Karpas-422 (cell line): ENCODE measurements at regions not wholly inside any gene's neighbourhood (a gene's known extent, or its start where the extent isn't known, plus 50 kb on each side); places are given as distances from the start of the nearest gene placed in this dataset.

Experiments
- DNase-seq: peaks from one replicate; pipeline ENCODE4 v3.0.0-alpha.2; 2015
- H2AFZ ChIP-seq: fragments of 200-600 bp; sonication (generic); 2 replicates; pipeline ENCODE4 v1.6.1; 2014; ENCODE audit warnings: antibody characterized with exemption, low read length, mixed read lengths
- H3K27ac ChIP-seq: fragments of 200-600 bp; sonication (generic); 2 replicates; pipeline ENCODE4 v1.5.1; 2014; ENCODE audit warnings: mild to moderate bottlenecking, low read length, moderate library complexity
- H3K27me3 ChIP-seq: fragments of 200-600 bp; sonication (generic); 2 replicates; pipeline ENCODE4 v1.6.1; 2014; ENCODE audit warnings: low read length, mixed read lengths
- H3K36me3 ChIP-seq: fragments of 200-600 bp; sonication (generic); 2 replicates; pipeline ENCODE4 v1.6.1; 2014; ENCODE audit warnings: low read length, mixed read lengths; ENCODE audit not compliant: insufficient read depth
- H3K4me1 ChIP-seq: fragments of 200-600 bp; sonication (generic); 2 replicates; pipeline ENCODE4 v1.6.1; 2014; ENCODE audit warnings: mild to moderate bottlenecking, low read length, mixed read lengths
- H3K4me2 ChIP-seq: fragments of 200-600 bp; sonication (generic); 2 replicates; pipeline ENCODE4 v1.6.1; 2014; ENCODE audit warnings: low read length, low read depth, mild to moderate bottlenecking; ENCODE audit not compliant: poor library complexity, severe bottlenecking
- H3K4me3 ChIP-seq: fragments of 200-600 bp; sonication (generic); 2 replicates; pipeline ENCODE4 v1.5.1; 2014; ENCODE audit warnings: mild to moderate bottlenecking, antibody characterized with exemption, low read length, mixed read lengths
- H3K79me2 ChIP-seq: fragments of 200-600 bp; sonication (generic); 2 replicates; pipeline ENCODE4 v1.6.1; 2014; ENCODE audit warnings: mild to moderate bottlenecking, low read length, mixed read lengths
- H3K9ac ChIP-seq: fragments of 200-600 bp; sonication (generic); 2 replicates; pipeline ENCODE4 v1.6.0; 2014; ENCODE audit warnings: low read length
- H3K9me2 ChIP-seq: fragments of 200-600 bp; sonication (generic), shearing (Covaris generic); replicated peaks from 2 replicates; pipeline ENCODE4 v1.6.0; 2014; ENCODE audit warnings: mild to moderate bottlenecking, low read length, moderate library complexity; ENCODE audit not compliant: insufficient read depth
- H3K9me3 ChIP-seq: fragments of 300-700, 200-600 bp; sonication (generic); 2 replicates; pipeline ENCODE4 v1.6.1; 2014; ENCODE audit warnings: low read length, mixed read lengths
- H4K20me1 ChIP-seq: fragments of 200-600 bp; sonication (generic); 2 replicates; pipeline ENCODE4 v1.6.1; 2014; ENCODE audit warnings: mild to moderate bottlenecking, antibody characterized with exemption, low read length, low read depth; ENCODE audit not compliant: insufficient read depth

- no peaks in the 10 kb centered on the region for H3K79me2 ChIP-seq
Measured at GRCh38 chr6:14814016-14814415, 431.9 kb upstream of the JARID2 start.

GRCh38 chr6:14816116-14816859 lies 429.6 kb upstream of the JARID2 start:
- Histone ChIP-seq H3K4me3 (no peak overlapping the region), H4K20me1 (no peaks in the 10 kb centered on the region), H3K9ac (no peak overlapping the region), H3K27me3 (no peaks in the 10 kb centered on the region), H3K79me2 (no peaks in the 10 kb centered on the region), H3K4me1 (no peaks in the 10 kb centered on the region), H3K4me2 (no peak overlapping the region), H3K9me3 (no peaks in the 10 kb centered on the region), H3K9me2 (no peaks in the 10 kb centered on the region), H3K36me3 (no peaks in the 10 kb centered on the region), H3K27ac (no peak overlapping the region), H2AFZ (no peak overlapping the region)
- no peak for DNase-seq

More at GRCh38 chr6:14814016-14814415, 431.9 kb upstream of the JARID2 start:
- H3K9ac ChIP-seq, result no peak overlapping the region
- H3K4me3 ChIP-seq, result no peak overlapping the region
- no peak overlapping the region for H3K4me2 ChIP-seq
- H3K36me3 ChIP-seq, result no peaks in the 10 kb centered on the region
- no peak overlapping the region for H3K27ac ChIP-seq
- no peaks in the 10 kb centered on the region for H3K4me1 ChIP-seq
- no peaks in the 10 kb centered on the region for H3K27me3 ChIP-seq
- no peaks in the 10 kb centered on the region for H3K9me3 ChIP-seq
- H4K20me1 ChIP-seq, result no peaks in the 10 kb centered on the region
- no peak overlapping the region for H2AFZ ChIP-seq
- no peaks in the 10 kb centered on the region for H3K9me2 ChIP-seq
- no peak for DNase-seq

- H3K9ac ChIP-seq, result no peak overlapping the region
- H4K20me1 ChIP-seq, result no peaks in the 10 kb centered on the region
- no peak overlapping the region for H3K27ac ChIP-seq
- H3K4me1 ChIP-seq, result no peaks in the 10 kb centered on the region
- no peaks in the 10 kb centered on the region for H3K36me3 ChIP-seq
- no peaks in the 10 kb centered on the region for H3K27me3 ChIP-seq
- no peak overlapping the region for H3K4me2 ChIP-seq
- no peaks in the 10 kb centered on the region for H3K9me2 ChIP-seq
- no peak for DNase-seq
- H3K79me2 ChIP-seq, result no peaks in the 10 kb centered on the region
- no peak overlapping the region for H3K4me3 ChIP-seq
- no peak overlapping the region for H2AFZ ChIP-seq
- no peaks in the 10 kb centered on the region for H3K9me3 ChIP-seq
Measured at GRCh38 chr6:14817074-14817473, 428.8 kb upstream of the JARID2 start.

GRCh38 chr6:14818422-14818884 lies 427.4 kb upstream of the JARID2 start:
- Histone ChIP-seq H3K9me2 (no peaks in the 10 kb centered on the region), H3K9me3 (no peaks in the 10 kb centered on the region), H3K27me3 (no peaks in the 10 kb centered on the region), H3K9ac (no peak overlapping the region), H2AFZ (no peak overlapping the region), H4K20me1 (no peaks in the 10 kb centered on the region), H3K79me2 (no peaks in the 10 kb centered on the region), H3K4me1 (no peaks in the 10 kb centered on the region), H3K27ac (no peak overlapping the region), H3K4me3 (no peak overlapping the region), H3K4me2 (no peak overlapping the region), H3K36me3 (no peaks in the 10 kb centered on the region)
- no peak for DNase-seq

GRCh38 chr6:14819001-14819400 lies 426.9 kb upstream of the JARID2 start:
- no peaks in the 10 kb centered on the region for H3K79me2 ChIP-seq
- H3K9me3 ChIP-seq, result no peaks in the 10 kb centered on the region
- H3K4me3 ChIP-seq, result no peak overlapping the region
- H3K4me1 ChIP-seq, result no peaks in the 10 kb centered on the region
- no peaks in the 10 kb centered on the region for H4K20me1 ChIP-seq
- H3K27ac ChIP-seq, result no peak overlapping the region
- H3K36me3 ChIP-seq, result no peaks in the 10 kb centered on the region
- no peak overlapping the region for H2AFZ ChIP-seq
- H3K9ac ChIP-seq, result no peak overlapping the region
- H3K27me3 ChIP-seq, result no peaks in the 10 kb centered on the region
- no peak for DNase-seq
- no peak overlapping the region for H3K4me2 ChIP-seq
- H3K9me2 ChIP-seq, result no peaks in the 10 kb centered on the region

- Histone ChIP-seq H3K79me2 (no peaks in the 10 kb centered on the region), H3K9me2 (no peaks in the 10 kb centered on the region), H4K20me1 (no peaks in the 10 kb centered on the region), H3K27ac (no peak overlapping the region), H3K4me3 (no peak overlapping the region), H3K36me3 (no peaks in the 10 kb centered on the region), H3K4me2 (no peak overlapping the region), H3K9ac (no peak overlapping the region), H3K9me3 (no peaks in the 10 kb centered on the region), H3K4me1 (no peaks in the 10 kb centered on the region), H2AFZ (no peak overlapping the region), H3K27me3 (no peaks in the 10 kb centered on the region)
- DNase-seq, result no peak
Measured at GRCh38 chr6:14819840-14820420, 425.9 kb upstream of the JARID2 start.

GRCh38 chr6:14822012-14822553 lies 423.8 kb upstream of the JARID2 start:
- no peak for DNase-seq
- no peak overlapping the region for H3K4me2 ChIP-seq
- no peaks in the 10 kb centered on the region for H3K9me3 ChIP-seq
- H3K27ac ChIP-seq, result no peak overlapping the region
- H2AFZ ChIP-seq, result no peak overlapping the region
- H3K36me3 ChIP-seq, result no peaks in the 10 kb centered on the region
- no peaks in the 10 kb centered on the region for H3K9me2 ChIP-seq
- H3K9ac ChIP-seq, result no peak overlapping the region
- H4K20me1 ChIP-seq, result no peaks in the 10 kb centered on the region
- H3K4me3 ChIP-seq, result no peak overlapping the region
- H3K27me3 ChIP-seq, result no peaks in the 10 kb centered on the region
- H3K4me1 ChIP-seq, result no peaks in the 10 kb centered on the region
- no peaks in the 10 kb centered on the region for H3K79me2 ChIP-seq

- H3K79me2 ChIP-seq, result no peaks in the 10 kb centered on the region
- no peaks in the 10 kb centered on the region for H3K27me3 ChIP-seq
- no peaks in the 10 kb centered on the region for H3K9me3 ChIP-seq
- H3K9ac ChIP-seq, result no peak overlapping the region
- DNase-seq, result no peak
- H3K4me3 ChIP-seq, result no peak overlapping the region
- H3K36me3 ChIP-seq, result no peaks in the 10 kb centered on the region
- H3K27ac ChIP-seq, result no peak overlapping the region
- no peaks in the 10 kb centered on the region for H3K4me1 ChIP-seq
- H3K9me2 ChIP-seq, result no peaks in the 10 kb centered on the region
- H4K20me1 ChIP-seq, result no peaks in the 10 kb centered on the region
- no peak overlapping the region for H2AFZ ChIP-seq
- H3K4me2 ChIP-seq, result no peak overlapping the region
Measured at GRCh38 chr6:14822679-14823078, 423.2 kb upstream of the JARID2 start.
